ENCODE measurements at regions not wholly inside any gene's neighbourhood (a gene's known extent, or its start where the extent isn't known, plus 50 kb on each side); places are given as distances from the start of the nearest gene placed in this dataset.

DNA sequence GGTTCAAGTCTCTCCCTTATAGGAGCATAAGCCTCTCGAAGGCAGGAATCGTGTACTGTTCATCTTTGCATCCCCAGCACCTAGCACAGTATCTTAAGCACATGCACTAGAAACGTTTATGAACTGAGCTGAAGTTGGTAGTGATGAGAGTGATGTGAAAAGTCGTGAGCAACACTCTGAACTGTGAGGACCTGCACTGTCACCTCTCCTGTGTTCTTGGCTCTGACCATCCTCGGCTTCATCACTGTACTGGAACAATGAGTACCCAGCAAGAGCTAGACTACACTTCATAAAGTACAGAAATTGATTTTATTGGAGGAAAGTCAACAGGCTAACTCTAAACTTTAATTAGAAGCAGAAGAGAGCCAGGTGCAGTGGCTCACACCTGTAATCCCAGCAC, 473.6 kb downstream of the BCAT1 start (continued):
- TF ChIP-seq, protein P1, sequence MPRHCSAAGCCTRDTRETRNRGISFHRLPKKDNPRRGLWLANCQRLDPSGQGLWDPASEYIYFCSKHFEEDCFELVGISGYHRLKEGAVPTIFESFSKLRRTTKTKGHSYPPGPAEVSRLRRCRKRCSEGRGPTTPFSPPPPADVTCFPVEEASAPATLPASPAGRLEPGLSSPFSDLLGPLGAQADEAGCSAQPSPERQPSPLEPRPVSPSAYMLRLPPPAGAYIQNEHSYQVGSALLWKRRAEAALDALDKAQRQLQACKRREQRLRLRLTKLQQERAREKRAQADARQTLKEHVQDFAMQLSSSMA (CRISPR knock-in tag; IDR thresholded peaks at IDR 0.05): no peak
- no peak for TF ChIP-seq HMGN3 (IDR thresholded peaks at IDR 0.05; ENCODE audit: borderline replicate concordance, extremely low read depth, insufficient read length, low read depth, low read length)
- no peak for TF ChIP-seq CBX8 (IDR thresholded peaks at IDR 0.05; ENCODE audit: borderline replicate concordance, extremely low read depth, low read depth, low read length, poor library complexity, severe bottlenecking)
- TF ChIP-seq BMI1 (IDR thresholded peaks at IDR 0.05; ENCODE audit: low read length): no peak
- TF ChIP-seq, protein P2, sequence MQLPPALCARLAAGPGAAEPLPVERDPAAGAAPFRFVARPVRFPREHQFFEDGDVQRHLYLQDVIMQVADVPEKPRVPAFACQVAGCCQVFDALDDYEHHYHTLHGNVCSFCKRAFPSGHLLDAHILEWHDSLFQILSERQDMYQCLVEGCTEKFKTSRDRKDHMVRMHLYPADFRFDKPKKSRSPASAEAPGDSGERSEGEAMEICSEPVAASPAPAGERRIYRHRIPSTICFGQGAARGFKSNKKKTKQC (CRISPR knock-in tag; IDR thresholded peaks at IDR 0.05): no peak
- TF ChIP-seq PHTF2 (CRISPR knock-in tag; IDR thresholded peaks at IDR 0.05): no peak
- TF ChIP-seq ZBTB17 (CRISPR knock-in tag; IDR thresholded peaks at IDR 0.05): no peak
- TF ChIP-seq ZNF197 (CRISPR knock-in tag; IDR thresholded peaks at IDR 0.05; ENCODE audit: low read depth): no peak
- no peak for TF ChIP-seq WHSC1 (IDR thresholded peaks at IDR 0.05; ENCODE audit: low read length)
- no peak for TF ChIP-seq NFXL1 (CRISPR knock-in tag; IDR thresholded peaks at IDR 0.05)
- TF ChIP-seq, protein P3, sequence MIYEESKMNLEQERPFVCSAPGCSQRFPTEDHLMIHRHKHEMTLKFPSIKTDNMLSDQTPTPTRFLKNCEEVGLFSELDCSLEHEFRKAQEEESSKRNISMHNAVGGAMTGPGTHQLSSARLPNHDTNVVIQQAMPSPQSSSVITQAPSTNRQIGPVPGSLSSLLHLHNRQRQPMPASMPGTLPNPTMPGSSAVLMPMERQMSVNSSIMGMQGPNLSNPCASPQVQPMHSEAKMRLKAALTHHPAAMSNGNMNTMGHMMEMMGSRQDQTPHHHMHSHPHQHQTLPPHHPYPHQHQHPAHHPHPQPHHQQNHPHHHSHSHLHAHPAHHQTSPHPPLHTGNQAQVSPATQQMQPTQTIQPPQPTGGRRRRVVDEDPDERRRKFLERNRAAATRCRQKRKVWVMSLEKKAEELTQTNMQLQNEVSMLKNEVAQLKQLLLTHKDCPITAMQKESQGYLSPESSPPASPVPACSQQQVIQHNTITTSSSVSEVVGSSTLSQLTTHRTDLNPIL (CRISPR knock-in tag; IDR thresholded peaks at IDR 0.05): no peak
- no peak for TF ChIP-seq MECOM (CRISPR knock-in tag; IDR thresholded peaks at IDR 0.05)
- TF ChIP-seq CEBPB (tag; IDR thresholded peaks at IDR 0.05): no peak
- TF ChIP-seq SIX5 (IDR thresholded peaks at IDR 0.05; ENCODE audit: borderline replicate concordance in 1 of 2, insufficient read depth in 1 of 2, low read depth in 1 of 2, low read length in 2 of 2): no peak
